Neural cell (in vitro differentiated cells): ENCODE measurements at regions not wholly inside any gene's neighbourhood (a gene's known extent, or its start where the extent isn't known, plus 50 kb on each side); places are given as distances from the start of the nearest gene placed in this dataset.

Experiments
- H2AFZ ChIP-seq: fragments of 200-600, 300-800 bp; sonication (generic), shearing (Covaris generic); 2 replicates; pipeline ENCODE4 v1.6.0; 2014; ENCODE audit warnings: low read depth, mild to moderate bottlenecking, antibody characterized with exemption, low read length, moderate library complexity
- H3F3A ChIP-seq: fragments of 200-600 bp; shearing (Covaris generic); 2 replicates; pipeline ENCODE4 v1.6.1; 2016; ENCODE audit warnings: mild to moderate bottlenecking, moderate library complexity, mixed read lengths, antibody characterized with exemption, low read length; ENCODE audit not compliant: insufficient read depth, poor library complexity, severe bottlenecking
- H3K27ac ChIP-seq: fragments of 200-600, 300-800 bp; sonication (generic), shearing (Covaris generic); 2 replicates; pipeline ENCODE4 v1.5.1; 2014; ENCODE audit warnings: mild to moderate bottlenecking, low read length, moderate library complexity
- H3K27me3 ChIP-seq: fragments of 300-800, 200-600 bp; sonication (generic), shearing (Covaris generic); 2 replicates; pipeline ENCODE4 v1.6.0; 2014; ENCODE audit warnings: mild to moderate bottlenecking, low read depth, low read length, moderate library complexity; ENCODE audit not compliant: insufficient read depth
- H3K36me3 ChIP-seq: fragments of 300-800, 200-600 bp; sonication (generic), shearing (Covaris generic); 2 replicates; pipeline ENCODE4 v1.5.1; 2014; ENCODE audit warnings: mild to moderate bottlenecking, antibody characterized with exemption, low read length, moderate library complexity; ENCODE audit not compliant: insufficient read depth
- H3K4me2 ChIP-seq: fragments of 300-800, 200-600 bp; sonication (generic), shearing (Covaris generic); 2 replicates; pipeline ENCODE4 v1.6.0; 2014; ENCODE audit warnings: mild to moderate bottlenecking, low read length
- H3K4me3 ChIP-seq: fragments of 300-800, 200-600 bp; sonication (generic), shearing (Covaris generic); 2 replicates; pipeline ENCODE4 v1.5.1; 2014; ENCODE audit warnings: mild to moderate bottlenecking, low read length, moderate library complexity
- H3K79me2 ChIP-seq: fragments of 200-600 bp; shearing (Covaris generic); replicated peaks from 2 replicates; pipeline ENCODE4 v1.6.0; 2014; ENCODE audit warnings: mild to moderate bottlenecking, low read length, moderate library complexity; ENCODE audit not compliant: insufficient read depth
- H3K9ac ChIP-seq: fragments of 300-800, 200-600 bp; sonication (generic), shearing (Covaris generic); 2 replicates; pipeline ENCODE4 v1.6.1; 2016; ENCODE audit warnings: mild to moderate bottlenecking, low read length, mixed read lengths
- H3K9me2 ChIP-seq: fragments of 200-600 bp; shearing (Covaris generic); 2 replicates; pipeline ENCODE4 v1.6.1; 2016; ENCODE audit warnings: mild to moderate bottlenecking, low read length, mixed read lengths; ENCODE audit not compliant: insufficient read depth
- H3K9me3 ChIP-seq: fragments of 200-600, 300-800 bp; sonication (generic), shearing (Covaris generic); 2 replicates; pipeline ENCODE4 v1.6.1; 2016; ENCODE audit warnings: mild to moderate bottlenecking, mixed run types, low read length, moderate library complexity, mixed read lengths
- H4K20me1 ChIP-seq: fragments of 200-600 bp; shearing (Covaris generic); 2 replicates; pipeline ENCODE4 v1.6.1; 2016; ENCODE audit warnings: mild to moderate bottlenecking, mixed run types; ENCODE audit not compliant: insufficient read depth
- CTCF ChIP-seq: fragments of 450-650 bp; IDR thresholded peaks from 2 replicates; pipeline ENCODE4 v1.5.1; 2014; ENCODE audit warnings: antibody characterized with exemption, mild to moderate bottlenecking, moderate library complexity; ENCODE audit not compliant: poor library complexity, severe bottlenecking
- EP300 ChIP-seq: fragments of 450-650 bp; conservative IDR thresholded peaks from 2 replicates; pipeline ENCODE4 v1.6.1; 2014; ENCODE audit warnings: antibody characterized with exemption, mild to moderate bottlenecking, moderate library complexity; ENCODE audit not compliant: poor library complexity, severe bottlenecking
- MXI1 ChIP-seq: fragments of 450-650 bp; conservative IDR thresholded peaks from 2 replicates; pipeline ENCODE4 v1.6.1; 2014; ENCODE audit warnings: antibody characterized with exemption, mild to moderate bottlenecking; ENCODE audit not compliant: poor library complexity, severe bottlenecking
- POLR2AphosphoS5 ChIP-seq: IDR thresholded peaks from 2 replicates; pipeline ENCODE4 v1.6.1; 2012
- RAD21 ChIP-seq: fragments of 450-650 bp; conservative IDR thresholded peaks from 2 replicates; pipeline ENCODE4 v1.6.1; 2014; ENCODE audit warnings: antibody characterized with exemption, mild to moderate bottlenecking, moderate library complexity
- REST ChIP-seq: IDR thresholded peaks from 2 replicates; pipeline ENCODE4 v1.6.1; 2012; ENCODE audit warnings: borderline replicate concordance
- SMC3 ChIP-seq: fragments of 450-650 bp; conservative IDR thresholded peaks from 2 replicates; pipeline ENCODE4 v1.6.1; 2014; ENCODE audit warnings: antibody characterized with exemption, mild to moderate bottlenecking, moderate library complexity; ENCODE audit not compliant: poor library complexity
- TAF1 ChIP-seq: IDR thresholded peaks from 2 replicates; pipeline ENCODE4 v1.6.1; 2012; ENCODE audit warnings: low read depth

- Histone ChIP-seq H3K9ac (no peak overlapping the region), H3K27me3 (no peaks in the 10 kb centered on the region), H3K79me2 (no peaks in the 10 kb centered on the region), H3K9me2 (no peaks in the 10 kb centered on the region), H4K20me1 (no peaks in the 10 kb centered on the region), H3F3A (no peaks in the 10 kb centered on the region), H3K4me3 (no peak overlapping the region), H3K27ac (no peak overlapping the region), H3K9me3 (no peaks in the 10 kb centered on the region), H3K36me3 (no peaks in the 10 kb centered on the region), H3K4me2 (no peak overlapping the region), H2AFZ (no peak overlapping the region)
- TF ChIP-seq REST (peak; percentile 54), RAD21 (no peak)
These were observed 158.7 kb downstream of the NMUR2 start for GRCh38 chr5:152246401-152246800.

- no peak for TF ChIP-seq CTCF
- no peak for TF ChIP-seq MXI1
- TF ChIP-seq POLR2AphosphoS5 = no peak
- no peak for TF ChIP-seq EP300
- TF ChIP-seq SMC3 = no peak
- TF ChIP-seq REST = no peak
- no peak for TF ChIP-seq TAF1
- Histone ChIP-seq H3K27me3 (no peaks in the 10 kb centered on the region), H3K36me3 (no peaks in the 10 kb centered on the region), H3K4me2 (no peak overlapping the region), H4K20me1 (no peaks in the 10 kb centered on the region), H2AFZ (no peak overlapping the region), H3K9ac (no peak overlapping the region), H3K9me3 (no peaks in the 10 kb centered on the region), H3F3A (no peaks in the 10 kb centered on the region), H3K27ac (no peak overlapping the region), H3K4me3 (no peak overlapping the region), H3K9me2 (no peaks in the 10 kb centered on the region), H3K79me2 (no peaks in the 10 kb centered on the region)
These were observed 167.5 kb downstream of the NMUR2 start for GRCh38 chr5:152237531-152237930.
